Neural progenitor cell (in vitro differentiated cells): ENCODE measurements at regions not wholly inside any gene's neighbourhood (a gene's known extent, or its start where the extent isn't known, plus 50 kb on each side); places are given as distances from the start of the nearest gene placed in this dataset.

Experiments used
- EZH2 ChIP-seq: fragments of 200-600 bp; sonication (generic); IDR thresholded peaks from 2 replicates; pipeline ENCODE4 v1.6.1; 2017; ENCODE audit warnings: antibody characterized with exemption, mild to moderate bottlenecking, moderate library complexity
- TF ChIP-seq, protein P1 (sequence below): fragments of 200-600 bp; sonication (generic); IDR thresholded peaks from 2 replicates; pipeline ENCODE4 v1.5.1; 2017; ENCODE audit warnings: antibody characterized with exemption, mild to moderate bottlenecking

- no peak for TF ChIP-seq EZH2
- TF ChIP-seq, protein P1, sequence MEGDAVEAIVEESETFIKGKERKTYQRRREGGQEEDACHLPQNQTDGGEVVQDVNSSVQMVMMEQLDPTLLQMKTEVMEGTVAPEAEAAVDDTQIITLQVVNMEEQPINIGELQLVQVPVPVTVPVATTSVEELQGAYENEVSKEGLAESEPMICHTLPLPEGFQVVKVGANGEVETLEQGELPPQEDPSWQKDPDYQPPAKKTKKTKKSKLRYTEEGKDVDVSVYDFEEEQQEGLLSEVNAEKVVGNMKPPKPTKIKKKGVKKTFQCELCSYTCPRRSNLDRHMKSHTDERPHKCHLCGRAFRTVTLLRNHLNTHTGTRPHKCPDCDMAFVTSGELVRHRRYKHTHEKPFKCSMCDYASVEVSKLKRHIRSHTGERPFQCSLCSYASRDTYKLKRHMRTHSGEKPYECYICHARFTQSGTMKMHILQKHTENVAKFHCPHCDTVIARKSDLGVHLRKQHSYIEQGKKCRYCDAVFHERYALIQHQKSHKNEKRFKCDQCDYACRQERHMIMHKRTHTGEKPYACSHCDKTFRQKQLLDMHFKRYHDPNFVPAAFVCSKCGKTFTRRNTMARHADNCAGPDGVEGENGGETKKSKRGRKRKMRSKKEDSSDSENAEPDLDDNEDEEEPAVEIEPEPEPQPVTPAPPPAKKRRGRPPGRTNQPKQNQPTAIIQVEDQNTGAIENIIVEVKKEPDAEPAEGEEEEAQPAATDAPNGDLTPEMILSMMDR: no peak
Observed at GRCh38 chr9:65432722-65433323, 147.8 kb upstream of the FOXD4L5 start.
